Mesendoderm (in vitro differentiated cells): ENCODE measurements at regions not wholly inside any gene's neighbourhood (a gene's known extent, or its start where the extent isn't known, plus 50 kb on each side); places are given as distances from the start of the nearest gene placed in this dataset.
A peak's percentile ranks its signal among the peaks of the same experiment; 100 is the strongest.

Source experiments
- DNase-seq: peaks from one replicate; pipeline ENCODE4 v3.0.0; 2013
- H2AK5ac ChIP-seq: 2 replicates; pipeline ENCODE4 v1.6.1; 2013; ENCODE audit warnings: low read length, inconsistent platforms
- H2BK120ac ChIP-seq: 2 replicates; pipeline ENCODE4 v1.6.1; 2013; ENCODE audit warnings: low read depth, mild to moderate bottlenecking, low read length, moderate library complexity, mixed read lengths
- H2BK15ac ChIP-seq: replicated peaks from 2 replicates; pipeline ENCODE4 v1.6.1; 2013; ENCODE audit warnings: low read depth, mild to moderate bottlenecking, moderate library complexity
- H2BK5ac ChIP-seq: 2 replicates; pipeline ENCODE4 v1.6.1; 2013; ENCODE audit warnings: low read length, inconsistent platforms
- H3K18ac ChIP-seq: 2 replicates; pipeline ENCODE4 v1.6.1; 2013; ENCODE audit warnings: mild to moderate bottlenecking, low read length, mixed read lengths
- H3K23ac ChIP-seq: one replicate; pipeline ENCODE4 v1.6.1; 2013; ENCODE audit warnings: low read length
- H3K27ac ChIP-seq: 2 replicates; pipeline ENCODE4 v1.5.1; 2013; ENCODE audit warnings: low read depth, mild to moderate bottlenecking, inconsistent platforms, low read length, moderate library complexity
- H3K27me3 ChIP-seq: 2 replicates; pipeline ENCODE4 v1.6.1; 2013; ENCODE audit warnings: low read length, control low read depth, mild to moderate bottlenecking, inconsistent platforms; ENCODE audit not compliant: insufficient read depth, poor library complexity
- H3K36me3 ChIP-seq: 2 replicates; pipeline ENCODE4 v1.6.1; 2013; ENCODE audit warnings: low read length, inconsistent platforms; ENCODE audit not compliant: control insufficient read depth, insufficient read depth
- H3K4ac ChIP-seq: one replicate; pipeline ENCODE4 v1.6.1; 2013; ENCODE audit warnings: low read depth, mild to moderate bottlenecking, low read length, moderate library complexity
- H3K4me1 ChIP-seq: 2 replicates; pipeline ENCODE4 v1.6.1; 2013; ENCODE audit warnings: low read depth, low read length, inconsistent platforms; ENCODE audit not compliant: control insufficient read depth
- H3K4me2 ChIP-seq: 2 replicates; pipeline ENCODE4 v1.6.1; 2013; ENCODE audit warnings: low read length
- H3K4me3 ChIP-seq: 2 replicates; pipeline ENCODE4 v1.5.1; 2013; ENCODE audit warnings: mild to moderate bottlenecking, low read length
- H3K56ac ChIP-seq: one replicate; pipeline ENCODE4 v1.6.1; 2013; ENCODE audit warnings: low read length
- H3K79me1 ChIP-seq: 2 replicates; pipeline ENCODE4 v1.6.1; 2013; ENCODE audit warnings: low read length, inconsistent platforms
- H3K79me2 ChIP-seq: 2 replicates; pipeline ENCODE4 v1.6.1; 2013; ENCODE audit warnings: mild to moderate bottlenecking, low read length; ENCODE audit not compliant: control insufficient read depth, insufficient read depth
- H3K9ac ChIP-seq: 2 replicates; pipeline ENCODE4 v1.6.1; 2013; ENCODE audit warnings: low read length, inconsistent platforms
- H4K5ac ChIP-seq: one replicate; pipeline ENCODE4 v1.6.1; 2013; ENCODE audit warnings: low read length
- H4K8ac ChIP-seq: one replicate; pipeline ENCODE4 v1.6.1; 2013; ENCODE audit warnings: low read depth, mild to moderate bottlenecking, control low read depth, low read length, moderate library complexity
- WGBS: extraction: QIAGEN DNeasy Blood & Tissue Kit; methylation state at CpG from one replicate; pipeline ENCODE4 v1.1.7; 2013; ENCODE audit warnings: low lambda C conversion rate, missing lambda C conversion rate; ENCODE audit not compliant: insufficient coverage; ENCODE audit errors: extremely low coverage; 5-methylcytosine and 5-hydroxymethylcytosine counted together

- Histone ChIP-seq H3K36me3 (no peaks in the 10 kb centered on the region), H3K27ac (no peak overlapping the region), H2AK5ac (no peak overlapping the region), H3K4me2 (no peak overlapping the region), H3K4me1 (peaks cover 2% of the 10 kb centered on the region), H3K4ac (no peak overlapping the region), H3K56ac (no peak overlapping the region), H3K23ac (no peak overlapping the region), H4K8ac (no peak overlapping the region), H4K5ac (no peak overlapping the region), H3K4me3 (no peak overlapping the region), H3K27me3 (no peaks in the 10 kb centered on the region), H3K79me1 (no peaks in the 10 kb centered on the region), H2BK120ac (no peak overlapping the region), H3K79me2 (no peaks in the 10 kb centered on the region), H3K9ac (no peak overlapping the region), H2BK5ac (no peak overlapping the region), H3K18ac (no peak overlapping the region), H2BK15ac (no peak overlapping the region)
- DNase-seq = no peak
- WGBS = no CpG with 5 or more reads among the region's 3 CpGs
Observed at GRCh38 chr11:80084608-80085007, 643.8 kb upstream of the TENM4 start.

GRCh38 chr11:80083531-80083951 lies 642.7 kb upstream of the TENM4 start:
- Histone ChIP-seq H2BK15ac (no peak overlapping the region), H3K18ac (no peak overlapping the region), H2BK120ac (no peak overlapping the region), H3K4ac (no peak overlapping the region), H3K79me2 (no peaks in the 10 kb centered on the region), H3K4me1 (peaks cover 2% of the 10 kb centered on the region), H3K4me2 (no peak overlapping the region), H3K79me1 (no peaks in the 10 kb centered on the region), H3K36me3 (no peaks in the 10 kb centered on the region), H4K5ac (no peak overlapping the region), H3K27ac (no peak overlapping the region), H2BK5ac (no peak overlapping the region), H3K9ac (no peak overlapping the region), H3K4me3 (no peak overlapping the region), H3K23ac (no peak overlapping the region), H3K27me3 (no peaks in the 10 kb centered on the region), H4K8ac (no peak overlapping the region), H2AK5ac (no peak overlapping the region), H3K56ac (no peak overlapping the region)
- DNase-seq = peak; percentile 35
- WGBS = no CpG with 5 or more reads among the region's 2 CpGs

GRCh38 chr11:80082406-80082805 lies 641.6 kb upstream of the TENM4 start:
- Histone ChIP-seq H2BK5ac (no peak overlapping the region), H3K4me3 (no peak overlapping the region)

GRCh38 chr11:80077113-80077512 lies 636.3 kb upstream of the TENM4 start:
- Histone ChIP-seq H2BK120ac (no peak overlapping the region), H3K4ac (no peak overlapping the region), H3K79me1 (no peaks in the 10 kb centered on the region), H3K4me3 (no peak overlapping the region), H3K4me2 (no peak overlapping the region), H3K23ac (no peak overlapping the region), H3K18ac (no peak overlapping the region), H3K9ac (no peak overlapping the region), H4K8ac (no peak overlapping the region), H3K79me2 (no peaks in the 10 kb centered on the region), H3K27ac (no peak overlapping the region), H2AK5ac (no peak overlapping the region), H3K56ac (no peak overlapping the region), H3K27me3 (no peaks in the 10 kb centered on the region), H4K5ac (no peak overlapping the region), H2BK5ac (no peak overlapping the region), H2BK15ac (no peak overlapping the region), H3K36me3 (no peaks in the 10 kb centered on the region), H3K4me1 (no peaks in the 10 kb centered on the region)
- WGBS = no CpG with 5 or more reads among the region's 4 CpGs
- no peak for DNase-seq

More at GRCh38 chr11:80082406-80082805, 641.6 kb upstream of the TENM4 start:
- Histone ChIP-seq H2BK15ac (no peak overlapping the region), H3K18ac (no peak overlapping the region), H3K79me2 (no peaks in the 10 kb centered on the region), H3K79me1 (no peaks in the 10 kb centered on the region), H3K27me3 (no peaks in the 10 kb centered on the region), H3K56ac (no peak overlapping the region), H3K23ac (no peak overlapping the region), H3K27ac (no peak overlapping the region), H3K4me2 (no peak overlapping the region), H4K5ac (no peak overlapping the region), H4K8ac (no peak overlapping the region), H3K4ac (no peak overlapping the region), H3K36me3 (no peaks in the 10 kb centered on the region), H3K4me1 (peaks cover 2% of the 10 kb centered on the region), H3K9ac (no peak overlapping the region), H2AK5ac (no peak overlapping the region), H2BK120ac (no peak overlapping the region)
- no peak for DNase-seq
- WGBS = no CpG with 5 or more reads among the region's 1 CpG

- Histone ChIP-seq H3K4me3 (no peak overlapping the region), H3K79me1 (no peaks in the 10 kb centered on the region), H2BK5ac (no peak overlapping the region), H3K27ac (no peak overlapping the region), H3K9ac (no peak overlapping the region), H3K4me1 (no peaks in the 10 kb centered on the region), H2AK5ac (no peak overlapping the region), H3K56ac (no peak overlapping the region), H3K23ac (no peak overlapping the region), H2BK120ac (no peak overlapping the region), H3K27me3 (no peaks in the 10 kb centered on the region), H4K5ac (no peak overlapping the region), H3K4me2 (no peak overlapping the region), H3K79me2 (no peaks in the 10 kb centered on the region), H3K18ac (no peak overlapping the region), H3K4ac (no peak overlapping the region), H4K8ac (no peak overlapping the region), H3K36me3 (no peaks in the 10 kb centered on the region), H2BK15ac (no peak overlapping the region)
- WGBS = no CpG with 5 or more reads among the region's 4 CpGs
- DNase-seq = no peak
Observed at GRCh38 chr11:80074837-80075236, 634.0 kb upstream of the TENM4 start.

- H2BK5ac ChIP-seq = no peak overlapping the region
- H3K36me3 ChIP-seq = no peaks in the 10 kb centered on the region
- H3K79me2 ChIP-seq = no peaks in the 10 kb centered on the region
- no peak overlapping the region for H2BK120ac ChIP-seq
- H3K27ac ChIP-seq = no peak overlapping the region
- H3K23ac ChIP-seq = no peak overlapping the region
- H3K4me2 ChIP-seq = no peak overlapping the region
- H3K79me1 ChIP-seq = no peaks in the 10 kb centered on the region
- no peak overlapping the region for H2AK5ac ChIP-seq
- no peak overlapping the region for H2BK15ac ChIP-seq
- H3K9ac ChIP-seq = no peak overlapping the region
- H3K27me3 ChIP-seq = no peaks in the 10 kb centered on the region
- no peak overlapping the region for H3K4me3 ChIP-seq
- no peak for DNase-seq
- no peak overlapping the region for H4K8ac ChIP-seq
- no peak overlapping the region for H4K5ac ChIP-seq
- no peak overlapping the region for H3K4ac ChIP-seq
- H3K56ac ChIP-seq = no peak overlapping the region
- H3K18ac ChIP-seq = no peak overlapping the region
- peaks cover 4% of the 10 kb centered on the region for H3K4me1 ChIP-seq
Observed at GRCh38 chr11:80066291-80066690, 625.5 kb upstream of the TENM4 start.
